ENCODE measurements at regions not wholly inside any gene's neighbourhood (a gene's known extent, or its start where the extent isn't known, plus 50 kb on each side); places are given as distances from the start of the nearest gene placed in this dataset.
"Not testable (repeated sequence)": the region's sequence is repeated elsewhere in the genome, so short reads cannot be mapped to it uniquely, and the experiment has no call there.

DNA sequence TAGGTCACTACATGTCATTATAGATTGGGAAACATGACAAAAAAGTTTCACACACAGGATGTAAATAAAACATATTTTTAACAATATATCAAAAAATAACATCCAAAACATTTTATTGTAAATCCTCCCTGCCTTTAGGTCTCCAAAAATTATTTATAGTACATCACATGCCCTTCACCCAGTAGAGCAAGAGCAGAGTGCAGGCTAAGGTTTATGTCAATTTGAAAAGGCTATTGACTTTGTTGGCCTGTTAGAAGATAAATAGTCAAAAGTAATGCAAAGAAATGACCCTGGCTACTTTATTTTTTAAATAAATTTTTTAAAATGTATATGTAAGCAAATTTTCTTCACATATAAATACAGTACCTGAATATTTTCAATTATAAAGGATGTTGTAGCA is 983.7 kb downstream of the RAB28 start:
- H3K4me3 ChIP-seq (ENCODE audit: low read length in 3 of 3): no peak overlapping the region
- no peaks in the 10 kb centered on the region for H3K27me3 ChIP-seq (ENCODE audit: control insufficient read depth in 3 of 3, insufficient read depth in 3 of 3, low read length in 3 of 3)
- H3K9me3 ChIP-seq (ENCODE audit: control insufficient read depth in 3 of 3, low read length in 3 of 3): peaks cover 0 to 2% (median 0%) of the 10 kb centered on the region in 3 donors
- H3K9ac ChIP-seq (ENCODE audit: low read depth in 1 of 3, low read length in 3 of 3): no peak overlapping the region
- no peaks in the 10 kb centered on the region for H3K4me1 ChIP-seq (ENCODE audit: control insufficient read depth in 3 of 3, insufficient read depth in 3 of 3, low read length in 3 of 3)
- H3K36me3 ChIP-seq (ENCODE audit: control insufficient read depth in 3 of 3, insufficient read depth in 3 of 3, low read length in 3 of 3): no peaks in the 10 kb centered on the region
- no peak overlapping the region for H3K27ac ChIP-seq (ENCODE audit: low read depth, low read length)

GRCh38 chr4:12499693-12500092 is 984.4 kb downstream of the RAB28 start:
- peaks cover 0 to 2% (median 0%) of the 10 kb centered on the region in 3 donors for H3K9me3 ChIP-seq (ENCODE audit: control insufficient read depth in 3 of 3, low read length in 3 of 3)
- H3K27me3 ChIP-seq (ENCODE audit: control insufficient read depth in 3 of 3, insufficient read depth in 3 of 3, low read length in 3 of 3): no peaks in the 10 kb centered on the region
- no peak overlapping the region for H3K4me3 ChIP-seq (ENCODE audit: low read length in 3 of 3)
- H3K4me1 ChIP-seq (ENCODE audit: control insufficient read depth in 3 of 3, insufficient read depth in 3 of 3, low read length in 3 of 3): no peaks in the 10 kb centered on the region
- no peaks in the 10 kb centered on the region for H3K36me3 ChIP-seq (ENCODE audit: control insufficient read depth in 3 of 3, insufficient read depth in 3 of 3, low read length in 3 of 3)
- H3K9ac ChIP-seq (ENCODE audit: low read depth in 1 of 3, low read length in 3 of 3): no peak overlapping the region
- no peak overlapping the region for H3K27ac ChIP-seq (ENCODE audit: low read depth, low read length)

GRCh38 chr4:12495211-12495610 is 988.9 kb downstream of the RAB28 start:
- Histone ChIP-seq H3K9ac (ENCODE audit: low read depth in 1 of 3, low read length in 3 of 3) (no peak overlapping the region), H3K4me1 (ENCODE audit: control insufficient read depth in 3 of 3, insufficient read depth in 3 of 3, low read length in 3 of 3) (no peaks in the 10 kb centered on the region), H3K27me3 (ENCODE audit: control insufficient read depth in 3 of 3, insufficient read depth in 3 of 3, low read length in 3 of 3) (no peaks in the 10 kb centered on the region), H3K4me3 (ENCODE audit: low read length in 3 of 3) (no peak overlapping the region), H3K9me3 (ENCODE audit: control insufficient read depth in 3 of 3, low read length in 3 of 3) (peaks cover 0 to 2% (median 0%) of the 10 kb centered on the region in 3 donors), H3K36me3 (ENCODE audit: control insufficient read depth in 3 of 3, insufficient read depth in 3 of 3, low read length in 3 of 3) (no peaks in the 10 kb centered on the region), H3K27ac (ENCODE audit: low read depth, low read length) (no peak overlapping the region)

GRCh38 chr4:12492730-12493393 is 991.3 kb downstream of the RAB28 start:
- Histone ChIP-seq H3K27ac (ENCODE audit: low read depth, low read length) (no peak overlapping the region), H3K9me3 (ENCODE audit: control insufficient read depth in 3 of 3, low read length in 3 of 3) (no peaks in the 10 kb centered on the region), H3K36me3 (ENCODE audit: control insufficient read depth in 3 of 3, insufficient read depth in 3 of 3, low read length in 3 of 3) (no peaks in the 10 kb centered on the region)

DNA sequence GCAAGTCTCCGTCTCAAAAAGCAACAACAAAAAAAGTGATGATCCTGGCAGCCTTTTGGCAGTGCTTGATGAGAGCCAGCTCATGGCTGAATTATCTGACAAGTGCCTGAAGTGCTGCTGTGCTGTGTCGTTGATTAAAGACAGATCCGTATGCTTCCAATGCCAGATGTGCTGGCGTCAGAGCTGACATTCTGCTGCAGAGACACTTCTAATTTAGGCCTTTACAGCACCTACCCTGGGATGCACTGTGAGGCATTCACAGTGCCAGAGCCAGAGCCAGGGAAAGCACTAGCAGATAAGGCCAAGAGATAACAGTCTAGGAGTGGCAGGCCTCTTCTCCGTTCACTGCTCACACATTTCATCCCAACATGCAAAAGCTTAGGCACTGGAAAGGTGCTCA is 995.5 kb downstream of the RAB28 start:
- Histone ChIP-seq H3K27ac (ENCODE audit: low read depth, low read length) (no peak overlapping the region), H3K4me1 (ENCODE audit: control insufficient read depth in 3 of 3, insufficient read depth in 3 of 3, low read length in 3 of 3) (no peaks in the 10 kb centered on the region), H3K9me3 (ENCODE audit: control insufficient read depth in 3 of 3, low read length in 3 of 3) (no peaks in the 10 kb centered on the region)

More at GRCh38 chr4:12492730-12493393, 991.3 kb downstream of the RAB28 start:
- Histone ChIP-seq H3K9ac (ENCODE audit: low read depth in 1 of 3, low read length in 3 of 3) (no peak overlapping the region), H3K4me3 (ENCODE audit: low read length in 3 of 3) (no peak overlapping the region), H3K27me3 (ENCODE audit: control insufficient read depth in 3 of 3, insufficient read depth in 3 of 3, low read length in 3 of 3) (no peaks in the 10 kb centered on the region), H3K4me1 (ENCODE audit: control insufficient read depth in 3 of 3, insufficient read depth in 3 of 3, low read length in 3 of 3) (no peaks in the 10 kb centered on the region)

DNA sequence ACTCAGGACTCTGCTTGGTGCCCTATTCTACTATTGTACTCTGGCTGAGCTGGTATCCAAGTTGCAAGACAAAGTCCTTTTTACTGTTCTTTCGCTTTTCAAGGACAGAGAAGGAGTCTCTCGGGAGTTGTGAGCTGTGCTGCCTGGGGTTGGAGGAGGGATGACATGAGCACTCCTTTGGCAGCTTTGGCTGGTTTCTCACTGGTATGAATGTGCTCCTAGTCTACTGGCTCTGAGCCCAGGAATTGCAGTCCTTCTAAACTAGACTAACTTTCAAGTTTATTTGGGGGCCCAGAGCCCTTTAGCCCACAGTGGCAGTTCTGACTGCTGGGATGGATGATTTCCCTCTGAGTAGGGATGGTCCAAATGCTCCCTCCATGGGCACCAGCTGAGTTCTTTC is 997.1 kb downstream of the RAB28 start:
- Histone ChIP-seq H3K9ac (ENCODE audit: low read depth in 1 of 3, low read length in 3 of 3) (no peak overlapping the region), H3K27me3 (ENCODE audit: control insufficient read depth in 3 of 3, insufficient read depth in 3 of 3, low read length in 3 of 3) (no peaks in the 10 kb centered on the region), H3K36me3 (ENCODE audit: control insufficient read depth in 3 of 3, insufficient read depth in 3 of 3, low read length in 3 of 3) (no peaks in the 10 kb centered on the region), H3K9me3 (ENCODE audit: control insufficient read depth in 3 of 3, low read length in 3 of 3) (no peaks in the 10 kb centered on the region), H3K4me1 (ENCODE audit: control insufficient read depth in 3 of 3, insufficient read depth in 3 of 3, low read length in 3 of 3) (no peaks in the 10 kb centered on the region), H3K4me3 (ENCODE audit: low read length in 3 of 3) (no peak overlapping the region), H3K27ac (ENCODE audit: low read depth, low read length) (no peak overlapping the region)

More for the DNA sequence above, 995.5 kb downstream of the RAB28 start:
- Histone ChIP-seq H3K9ac (ENCODE audit: low read depth in 1 of 3, low read length in 3 of 3) (no peak overlapping the region), H3K27me3 (ENCODE audit: control insufficient read depth in 3 of 3, insufficient read depth in 3 of 3, low read length in 3 of 3) (no peaks in the 10 kb centered on the region), H3K36me3 (ENCODE audit: control insufficient read depth in 3 of 3, insufficient read depth in 3 of 3, low read length in 3 of 3) (no peaks in the 10 kb centered on the region), H3K4me3 (ENCODE audit: low read length in 3 of 3) (no peak overlapping the region)

- Histone ChIP-seq H3K9ac (ENCODE audit: low read depth in 1 of 3, low read length in 3 of 3) (no peak overlapping the region), H3K4me1 (ENCODE audit: control insufficient read depth in 3 of 3, insufficient read depth in 3 of 3, low read length in 3 of 3) (no peaks in the 10 kb centered on the region), H3K27me3 (ENCODE audit: control insufficient read depth in 3 of 3, insufficient read depth in 3 of 3, low read length in 3 of 3) (no peaks in the 10 kb centered on the region), H3K27ac (ENCODE audit: low read depth, low read length) (no peak overlapping the region), H3K4me3 (ENCODE audit: low read length in 3 of 3) (no peak overlapping the region), H3K36me3 (ENCODE audit: control insufficient read depth in 3 of 3, insufficient read depth in 3 of 3, low read length in 3 of 3) (no peaks in the 10 kb centered on the region), H3K9me3 (ENCODE audit: control insufficient read depth in 3 of 3, low read length in 3 of 3) (no peaks in the 10 kb centered on the region)
These were observed 1012.1 kb downstream of the RAB28 start for GRCh38 chr4:12472087-12472486.

GRCh38 chr4:12471193-12471592 is 1012.9 kb downstream of the RAB28 start:
- H3K4me1 ChIP-seq (ENCODE audit: control insufficient read depth in 3 of 3, insufficient read depth in 3 of 3, low read length in 3 of 3): no peaks in the 10 kb centered on the region
- H3K36me3 ChIP-seq (ENCODE audit: control insufficient read depth in 3 of 3, insufficient read depth in 3 of 3, low read length in 3 of 3): no peaks in the 10 kb centered on the region
- no peak overlapping the region for H3K4me3 ChIP-seq (ENCODE audit: low read length in 3 of 3)
- H3K9me3 ChIP-seq (ENCODE audit: control insufficient read depth in 3 of 3, low read length in 3 of 3): no peaks in the 10 kb centered on the region
- no peak overlapping the region for H3K27ac ChIP-seq (ENCODE audit: low read depth, low read length)
- H3K9ac ChIP-seq (ENCODE audit: low read depth in 1 of 3, low read length in 3 of 3): no peak overlapping the region
- H3K27me3 ChIP-seq (ENCODE audit: control insufficient read depth in 3 of 3, insufficient read depth in 3 of 3, low read length in 3 of 3): no peaks in the 10 kb centered on the region

DNA sequence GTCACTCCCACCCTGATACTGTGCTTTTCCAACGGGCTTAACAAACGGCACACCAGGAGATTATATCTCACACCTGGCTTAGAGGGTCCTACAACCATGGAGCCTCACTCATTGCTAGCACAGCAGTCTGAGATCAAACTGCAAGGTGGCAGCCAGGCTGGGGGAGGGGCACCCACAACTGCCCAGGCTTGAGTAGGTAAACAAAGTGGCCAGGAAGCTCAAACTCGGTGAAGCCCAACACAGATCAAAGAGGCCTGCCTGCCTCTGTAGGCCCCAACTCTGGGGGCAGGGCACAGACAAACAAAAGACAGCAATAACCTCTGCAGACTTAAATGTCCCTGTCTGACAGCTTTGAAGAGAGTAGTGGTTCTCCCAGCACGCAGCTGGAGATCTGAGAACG is 1022.6 kb downstream of the RAB28 start:
- H3K27ac ChIP-seq (ENCODE audit: low read depth, low read length); H3K4me3 ChIP-seq (ENCODE audit: low read length in 3 of 3); H3K4me1 ChIP-seq (ENCODE audit: control insufficient read depth in 3 of 3, insufficient read depth in 3 of 3, low read length in 3 of 3); H3K9ac ChIP-seq (ENCODE audit: low read depth in 1 of 3, low read length in 3 of 3); H3K27me3 ChIP-seq (ENCODE audit: control insufficient read depth in 3 of 3, insufficient read depth in 3 of 3, low read length in 3 of 3); H3K36me3 ChIP-seq (ENCODE audit: control insufficient read depth in 3 of 3, insufficient read depth in 3 of 3, low read length in 3 of 3); H3K9me3 ChIP-seq (ENCODE audit: control insufficient read depth in 3 of 3, low read length in 3 of 3): not testable (repeated sequence)

DNA sequence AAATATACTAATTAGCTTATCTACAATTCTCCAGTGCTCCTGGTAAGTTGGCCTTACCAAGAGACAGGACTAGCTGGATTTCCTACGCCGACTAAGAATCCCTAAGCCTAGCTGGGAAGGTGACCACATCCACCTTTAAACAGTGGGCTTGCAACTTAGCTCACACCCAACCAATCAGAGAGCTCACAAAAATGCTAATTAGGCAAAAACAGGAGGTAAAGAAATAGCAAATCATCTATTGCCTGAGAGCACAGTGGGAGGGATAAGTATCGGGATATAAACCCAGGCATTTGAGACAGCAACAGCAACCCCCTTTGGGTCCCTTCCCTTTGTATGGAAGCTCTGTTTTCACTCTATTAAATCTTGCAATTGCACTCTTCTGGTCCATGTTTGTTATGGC is 1025.0 kb downstream of the RAB28 start:
- no peak overlapping the region for H3K4me3 ChIP-seq (ENCODE audit: low read length in 3 of 3)
- no peaks in the 10 kb centered on the region for H3K27me3 ChIP-seq (ENCODE audit: control insufficient read depth in 3 of 3, insufficient read depth in 3 of 3, low read length in 3 of 3)
- no peaks in the 10 kb centered on the region for H3K4me1 ChIP-seq (ENCODE audit: control insufficient read depth in 3 of 3, insufficient read depth in 3 of 3, low read length in 3 of 3)
- no peaks in the 10 kb centered on the region for H3K36me3 ChIP-seq (ENCODE audit: control insufficient read depth in 3 of 3, insufficient read depth in 3 of 3, low read length in 3 of 3)
- H3K9ac ChIP-seq (ENCODE audit: low read depth in 1 of 3, low read length in 3 of 3): no peak overlapping the region
- no peaks in the 10 kb centered on the region for H3K9me3 ChIP-seq (ENCODE audit: control insufficient read depth in 3 of 3, low read length in 3 of 3)
- H3K27ac ChIP-seq (ENCODE audit: low read depth, low read length): no peak overlapping the region

Data from skeletal muscle tissue (tissue), 3 donors.